ENCODE measurements at regions not wholly inside any gene's neighbourhood (a gene's known extent, or its start where the extent isn't known, plus 50 kb on each side); places are given as distances from the start of the nearest gene placed in this dataset.
"Not testable (repeated sequence)": the region's sequence is repeated elsewhere in the genome, so short reads cannot be mapped to it uniquely, and the experiment has no call there.

GRCh38 chr2:78701546-78701945 is 324.0 kb upstream of the REG3G start:
- Mint-ChIP-seq H3K36me3 (no peaks in the 10 kb centered on the region), H3K9me3 (no peaks in the 10 kb centered on the region), H3K27me3 (no peaks in the 10 kb centered on the region), H3K4me3 (no peak overlapping the region), H3K27ac (no peak overlapping the region), H3K4me1 (no peaks in the 10 kb centered on the region)
- DNase-seq = no peak
- no peak for ATAC-seq (replicated peaks)

GRCh38 chr2:78707776-78708386 is 317.6 kb upstream of the REG3G start:
- DNase-seq (no peak), ATAC-seq (replicated peaks) (no peak)
- peaks cover 0 to 3% of the 10 kb centered on the region in 2 donors for H3K9me3 Mint-ChIP-seq
- no peak overlapping the region for H3K4me3 Mint-ChIP-seq
- H3K4me1 Mint-ChIP-seq = no peaks in the 10 kb centered on the region
- H3K27me3 Mint-ChIP-seq = no peaks in the 10 kb centered on the region
- no peaks in the 10 kb centered on the region for H3K36me3 Mint-ChIP-seq
- H3K27ac Mint-ChIP-seq = no peak overlapping the region

- ATAC-seq (replicated peaks) (no peak), DNase-seq (no peak)
- no peaks in the 10 kb centered on the region for H3K4me1 Mint-ChIP-seq
- H3K27me3 Mint-ChIP-seq = no peaks in the 10 kb centered on the region
- H3K36me3 Mint-ChIP-seq = no peaks in the 10 kb centered on the region
- no peak overlapping the region for H3K27ac Mint-ChIP-seq
- H3K9me3 Mint-ChIP-seq = peaks cover 0 to 3% of the 10 kb centered on the region in 2 donors
- H3K4me3 Mint-ChIP-seq = no peak overlapping the region
These were observed 314.7 kb upstream of the REG3G start for GRCh38 chr2:78710632-78711375.

DNA sequence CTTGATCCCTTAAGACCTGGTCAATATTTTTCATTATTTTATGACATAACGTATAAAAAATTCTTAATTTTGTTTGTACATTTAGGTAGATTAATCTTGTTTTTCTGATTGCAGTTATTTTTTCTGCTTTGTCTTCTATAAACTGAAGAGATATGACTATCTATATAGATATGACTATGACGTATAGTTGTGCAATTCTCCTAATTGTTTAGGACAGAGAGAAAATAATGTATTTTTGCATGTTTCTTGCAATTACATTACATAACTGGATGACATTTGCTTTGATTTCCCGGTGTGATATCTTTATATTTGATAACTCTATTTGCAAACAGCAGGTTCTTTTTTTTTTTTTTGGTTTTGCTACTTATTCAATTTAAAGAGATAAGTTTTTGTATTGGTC is 310.2 kb upstream of the REG3G start:
- Mint-ChIP-seq H3K27me3 (no peaks in the 10 kb centered on the region), H3K4me1 (no peaks in the 10 kb centered on the region), H3K27ac (no peak overlapping the region), H3K9me3 (peaks cover 0 to 1% of the 10 kb centered on the region in 2 donors), H3K36me3 (no peaks in the 10 kb centered on the region), H3K4me3 (no peak overlapping the region)
- DNase-seq = no peak
- no peak for ATAC-seq (replicated peaks)

GRCh38 chr2:78718024-78718423 is 307.5 kb upstream of the REG3G start:
- ATAC-seq (replicated peaks) (no peak), DNase-seq (no peak)
- H3K9me3 Mint-ChIP-seq = no peaks in the 10 kb centered on the region
- H3K27ac Mint-ChIP-seq = no peak overlapping the region
- no peaks in the 10 kb centered on the region for H3K36me3 Mint-ChIP-seq
- no peaks in the 10 kb centered on the region for H3K27me3 Mint-ChIP-seq
- H3K4me3 Mint-ChIP-seq = no peak overlapping the region
- H3K4me1 Mint-ChIP-seq = no peaks in the 10 kb centered on the region

DNA sequence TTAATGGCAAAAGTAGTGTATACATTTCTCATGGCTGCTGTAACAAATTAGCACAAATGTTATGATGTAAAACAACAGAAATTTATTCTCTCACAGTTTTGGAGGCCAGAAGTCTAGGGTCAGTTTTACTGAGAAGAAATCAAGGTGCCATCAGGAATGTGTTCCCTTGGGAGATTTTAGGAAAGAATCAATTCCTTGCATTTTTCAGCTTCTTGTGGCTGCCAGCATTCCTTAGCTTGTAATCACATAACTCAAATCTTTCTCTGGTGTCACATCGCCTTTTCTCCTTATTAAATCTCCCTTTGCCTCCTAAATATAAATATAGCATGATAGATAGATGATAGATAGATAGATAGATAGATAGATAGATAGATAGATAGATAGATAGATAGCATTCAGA is 307.0 kb upstream of the REG3G start:
- Mint-ChIP-seq H3K4me3 (no peak overlapping the region), H3K36me3 (no peaks in the 10 kb centered on the region), H3K4me1 (no peaks in the 10 kb centered on the region), H3K27ac (no peak overlapping the region), H3K27me3 (no peaks in the 10 kb centered on the region), H3K9me3 (no peaks in the 10 kb centered on the region)
- ATAC-seq (replicated peaks) = no peak
- no peak for DNase-seq

DNA sequence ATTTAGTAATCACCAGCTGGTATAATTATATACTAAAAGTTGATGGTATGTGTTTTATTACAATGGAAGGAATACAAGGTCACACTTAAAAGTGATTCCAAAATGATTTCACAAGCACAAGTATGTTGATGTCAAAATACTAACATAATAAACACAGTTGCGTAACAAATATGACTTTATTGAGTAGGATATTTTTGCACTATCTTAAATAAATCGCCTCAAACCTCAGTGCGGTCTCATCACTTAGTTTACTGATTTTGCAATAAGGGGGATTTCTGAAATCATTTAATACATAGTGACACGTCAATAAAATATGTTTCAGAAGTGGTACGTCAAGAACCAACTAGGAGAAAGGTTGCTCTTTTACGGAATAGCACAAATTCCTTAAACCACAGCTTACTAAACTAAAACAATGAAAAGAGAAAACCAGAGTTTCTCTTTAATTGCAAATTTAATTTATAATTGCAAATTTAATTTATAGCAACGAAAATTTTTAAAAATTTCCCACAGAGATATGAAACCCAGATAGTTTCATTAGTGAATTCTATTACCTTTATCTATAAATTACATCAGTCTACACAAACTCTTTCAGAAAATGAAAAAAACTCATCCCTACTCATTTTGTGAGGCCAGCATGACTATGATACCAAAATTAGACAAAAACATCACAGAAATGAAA is 304.0 kb upstream of the REG3G start:
- ATAC-seq (replicated peaks) (no peak), DNase-seq (no peak)
- no peak overlapping the region for H3K27ac Mint-ChIP-seq
- H3K36me3 Mint-ChIP-seq = no peaks in the 10 kb centered on the region
- no peaks in the 10 kb centered on the region for H3K9me3 Mint-ChIP-seq
- no peaks in the 10 kb centered on the region for H3K4me1 Mint-ChIP-seq
- H3K4me3 Mint-ChIP-seq = no peak overlapping the region
- H3K27me3 Mint-ChIP-seq = no peaks in the 10 kb centered on the region

DNA sequence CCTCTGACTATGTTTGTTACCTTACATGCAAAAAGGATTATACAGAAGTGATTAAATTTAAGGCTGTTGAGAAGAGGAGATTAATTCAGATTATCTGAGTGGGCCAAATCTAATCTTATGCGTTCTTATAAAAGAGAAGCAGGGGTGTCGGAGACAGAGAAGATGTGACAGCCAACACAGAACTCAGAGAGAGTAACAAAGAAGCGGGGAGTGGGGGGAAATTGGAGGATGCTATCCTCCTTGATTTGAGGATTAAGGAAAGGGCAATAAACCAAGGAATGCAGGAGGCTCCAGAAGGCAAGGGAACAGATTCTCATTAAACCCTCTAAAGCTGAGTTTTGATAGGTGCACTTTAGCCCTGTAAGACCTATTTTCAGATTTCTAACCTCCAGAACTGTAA is 291.3 kb upstream of the REG3G start:
- Mint-ChIP-seq H3K4me1 (no peaks in the 10 kb centered on the region), H3K36me3 (no peaks in the 10 kb centered on the region), H3K9me3 (peaks cover 4% of the 10 kb centered on the region in 2 donors), H3K27ac (no peak overlapping the region), H3K4me3 (no peak overlapping the region), H3K27me3 (no peaks in the 10 kb centered on the region)
- no peak for DNase-seq
- ATAC-seq (replicated peaks) = no peak

DNA sequence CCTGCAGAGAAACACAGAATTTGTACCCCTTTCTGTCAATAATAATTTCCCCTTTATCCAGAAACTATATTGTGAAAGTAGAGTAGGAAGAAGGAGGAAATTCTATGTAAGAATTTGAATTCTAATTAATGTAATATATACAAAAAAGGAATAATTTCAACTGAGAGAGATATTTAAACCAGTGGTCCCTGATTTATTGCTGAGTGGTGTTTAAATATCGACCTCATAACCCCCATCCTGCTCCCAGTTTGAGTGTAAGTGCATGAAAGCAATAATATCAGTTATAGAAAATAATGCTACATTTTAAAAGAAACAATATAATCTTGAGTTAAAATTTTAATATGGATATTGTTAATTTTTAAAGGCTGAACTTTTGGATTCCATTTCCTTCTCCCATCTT is 286.2 kb upstream of the REG3G start:
- no peak for ATAC-seq (replicated peaks)

DNA sequence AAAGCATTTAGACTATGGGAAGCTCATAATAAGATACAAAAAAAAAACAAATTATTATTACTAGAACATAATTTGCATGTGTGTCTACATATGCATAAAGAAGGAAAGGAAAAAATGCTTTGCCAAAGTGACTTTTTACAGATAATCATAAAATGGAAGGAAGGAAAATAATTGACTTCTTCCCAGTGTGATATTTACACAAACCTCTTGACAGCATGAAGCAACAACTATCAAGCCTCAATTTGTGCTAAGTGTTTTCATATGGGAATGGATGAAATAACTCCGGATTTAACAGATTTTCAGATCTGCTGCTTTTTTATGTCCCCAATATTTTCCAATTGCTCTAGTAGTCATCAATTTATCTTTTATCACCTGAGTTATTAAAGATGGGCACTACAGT is 275.9 kb upstream of the REG3G start:
- Mint-ChIP-seq H3K27ac (no peak overlapping the region), H3K4me3 (no peak overlapping the region), H3K27me3 (no peaks in the 10 kb centered on the region), H3K9me3 (no peaks in the 10 kb centered on the region), H3K36me3 (no peaks in the 10 kb centered on the region), H3K4me1 (no peaks in the 10 kb centered on the region)
- ATAC-seq (replicated peaks) (no peak), DNase-seq (no peak)

More for the DNA sequence above, 286.2 kb upstream of the REG3G start:
- H3K27me3 Mint-ChIP-seq = no peaks in the 10 kb centered on the region
- peaks cover 0 to 4% of the 10 kb centered on the region in 2 donors for H3K9me3 Mint-ChIP-seq
- H3K27ac Mint-ChIP-seq = no peak overlapping the region
- no peaks in the 10 kb centered on the region for H3K4me1 Mint-ChIP-seq
- no peaks in the 10 kb centered on the region for H3K36me3 Mint-ChIP-seq
- H3K4me3 Mint-ChIP-seq = no peak overlapping the region
- no peak for DNase-seq

DNA sequence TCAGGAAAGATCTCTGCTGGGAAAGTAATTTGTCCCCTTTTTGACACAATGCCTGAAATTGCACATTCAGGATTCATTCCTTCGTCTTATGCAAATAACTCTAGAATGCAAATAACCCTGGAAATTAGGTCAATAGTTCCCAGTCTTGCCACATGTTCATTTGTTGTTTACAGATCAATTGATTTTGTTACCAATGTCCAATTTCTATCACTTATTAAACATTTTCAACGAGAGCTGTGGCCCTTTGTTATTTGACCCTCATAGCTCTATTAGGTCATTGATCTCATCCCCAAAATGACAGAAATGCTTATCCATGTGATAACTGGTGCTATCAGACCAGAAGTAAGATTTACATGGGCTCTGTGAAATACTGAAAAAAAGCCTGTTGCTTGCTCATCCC is 275.3 kb upstream of the REG3G start:
- Mint-ChIP-seq H3K27me3 (no peaks in the 10 kb centered on the region), H3K9me3 (no peaks in the 10 kb centered on the region), H3K4me3 (no peak overlapping the region), H3K27ac (no peak overlapping the region), H3K36me3 (no peaks in the 10 kb centered on the region), H3K4me1 (no peaks in the 10 kb centered on the region)
- no peak for ATAC-seq (replicated peaks)
- DNase-seq = no peak

GRCh38 chr2:78754930-78755329 is 270.6 kb upstream of the REG3G start:
- Mint-ChIP-seq H3K4me3 (no peak overlapping the region), H3K27ac (no peak overlapping the region)

GRCh38 chr2:78757191-78757590 is 268.3 kb upstream of the REG3G start:
- H3K4me3 Mint-ChIP-seq = no peak overlapping the region
- DNase-seq = no peak
- no peak for ATAC-seq (replicated peaks)
- H3K4me1 Mint-ChIP-seq = no peaks in the 10 kb centered on the region
- peaks cover 3 to 5% of the 10 kb centered on the region in 2 donors for H3K36me3 Mint-ChIP-seq
- H3K27ac Mint-ChIP-seq = no peak overlapping the region
- peaks cover 26 to 36% of the 10 kb centered on the region in 2 donors for H3K9me3 Mint-ChIP-seq
- no peaks in the 10 kb centered on the region for H3K27me3 Mint-ChIP-seq

More at GRCh38 chr2:78754930-78755329, 270.6 kb upstream of the REG3G start:
- DNase-seq = no peak
- no peak for ATAC-seq (replicated peaks)
- Mint-ChIP-seq H3K36me3 (no peaks in the 10 kb centered on the region), H3K27me3 (no peaks in the 10 kb centered on the region), H3K4me1 (no peaks in the 10 kb centered on the region), H3K9me3 (peaks cover 9 to 15% of the 10 kb centered on the region in 2 donors)

DNA sequence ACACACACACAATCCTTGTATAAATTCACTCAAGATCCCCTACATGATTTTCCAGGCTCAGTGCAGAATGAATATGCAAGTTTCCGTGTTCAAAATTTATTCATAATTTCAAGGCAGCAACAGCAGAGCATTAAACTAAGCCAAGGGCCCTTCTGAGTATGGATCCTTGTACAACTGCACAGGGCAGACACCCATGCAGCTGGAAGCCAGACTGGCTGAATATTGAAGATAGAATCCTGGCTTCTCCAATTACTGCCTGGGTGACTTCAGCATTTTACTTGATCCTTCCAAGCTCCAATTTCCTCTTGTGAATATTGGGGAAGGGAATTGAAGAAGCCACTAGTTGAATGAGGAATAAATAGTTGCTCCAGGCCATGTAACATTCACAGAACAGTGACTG is 267.9 kb upstream of the REG3G start:
- no peak for ATAC-seq (replicated peaks)
- no peak for DNase-seq
- Mint-ChIP-seq H3K9me3 (peaks cover 30 to 40% of the 10 kb centered on the region in 2 donors), H3K4me3 (no peak overlapping the region), H3K27me3 (no peaks in the 10 kb centered on the region), H3K4me1 (no peaks in the 10 kb centered on the region), H3K27ac (no peak overlapping the region), H3K36me3 (peaks cover 3 to 5% of the 10 kb centered on the region in 2 donors)

GRCh38 chr2:78758765-78759164 is 266.7 kb upstream of the REG3G start:
- not testable (repeated sequence) for H3K36me3 Mint-ChIP-seq; H3K4me1 Mint-ChIP-seq; H3K4me3 Mint-ChIP-seq; DNase-seq; H3K27me3 Mint-ChIP-seq; ATAC-seq (replicated peaks); H3K27ac Mint-ChIP-seq
- peaks cover 38 to 49% of the 10 kb centered on the region in 2 donors for H3K9me3 Mint-ChIP-seq

Measured in stimulated activated naive B cell treated with anti-CD40 and anti-IgM and Interleukin-4, amounts not matched to agents 10 μg/mL and 1 μg/mL and 100 μg/mL, for 72 hours (primary cell).